ENCODE measurements at regions not wholly inside any gene's neighbourhood (a gene's known extent, or its start where the extent isn't known, plus 50 kb on each side); places are given as distances from the start of the nearest gene placed in this dataset.

- TF ChIP-seq POLR2A (IDR thresholded peaks at IDR 0.05; ENCODE audit: low read depth) (no peak), EP300 (IDR thresholded peaks at IDR 0.05) (no peak)
- TF ChIP-seq, protein P1, sequence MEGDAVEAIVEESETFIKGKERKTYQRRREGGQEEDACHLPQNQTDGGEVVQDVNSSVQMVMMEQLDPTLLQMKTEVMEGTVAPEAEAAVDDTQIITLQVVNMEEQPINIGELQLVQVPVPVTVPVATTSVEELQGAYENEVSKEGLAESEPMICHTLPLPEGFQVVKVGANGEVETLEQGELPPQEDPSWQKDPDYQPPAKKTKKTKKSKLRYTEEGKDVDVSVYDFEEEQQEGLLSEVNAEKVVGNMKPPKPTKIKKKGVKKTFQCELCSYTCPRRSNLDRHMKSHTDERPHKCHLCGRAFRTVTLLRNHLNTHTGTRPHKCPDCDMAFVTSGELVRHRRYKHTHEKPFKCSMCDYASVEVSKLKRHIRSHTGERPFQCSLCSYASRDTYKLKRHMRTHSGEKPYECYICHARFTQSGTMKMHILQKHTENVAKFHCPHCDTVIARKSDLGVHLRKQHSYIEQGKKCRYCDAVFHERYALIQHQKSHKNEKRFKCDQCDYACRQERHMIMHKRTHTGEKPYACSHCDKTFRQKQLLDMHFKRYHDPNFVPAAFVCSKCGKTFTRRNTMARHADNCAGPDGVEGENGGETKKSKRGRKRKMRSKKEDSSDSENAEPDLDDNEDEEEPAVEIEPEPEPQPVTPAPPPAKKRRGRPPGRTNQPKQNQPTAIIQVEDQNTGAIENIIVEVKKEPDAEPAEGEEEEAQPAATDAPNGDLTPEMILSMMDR (IDR thresholded peaks at IDR 0.05) = no peak
These were observed 230.2 kb downstream of the IRX1 start for GRCh38 chr5:3825531-3826451.
